HCT116 (cell line): ENCODE measurements at regions not wholly inside any gene's neighbourhood (a gene's known extent, or its start where the extent isn't known, plus 50 kb on each side); places are given as distances from the start of the nearest gene placed in this dataset.

Source experiments
- ATAC-seq: fragments of 200-7000 bp; cut with Tn5 transposase; 2 replicates; pipeline ENCODE4 v1.9.1; 2020; ENCODE audit warnings: mild to moderate bottlenecking, moderate library complexity
- BruUV-seq: library from RNA; stranded (reverse); fragments of 400-500 nt; replicated peaks from 2 replicates; lab custom pipeline; 2021; lab: Mats Ljungman, UMichigan
- CTCF ChIA-PET: fragments of 300-600 bp; sonication (Branson Sonifier 250); formaldehyde crosslinking; loops from one replicate; lab custom pipeline; 2021; ENCODE audit warnings: antibody characterized with exemption; lab: Charles Lee
- POLR2A ChIA-PET: fragments of 300-600, 350-600 bp; sonication (Branson Sonifier 250); formaldehyde crosslinking; loops from one replicate; lab custom pipeline; 2021; ENCODE audit warnings: antibody characterized with exemption; lab: Charles Lee
- RAD21 ChIA-PET, 2 experiments: fragments of 300-600 bp; sonication (Branson Sonifier 250); formaldehyde crosslinking; loops; one replicate each; lab custom pipeline; 2023; ENCODE audit warnings: low total read pairs in 2 of 2; ENCODE audit not compliant: uncharacterized antibody in 2 of 2, unreplicated experiment in 2 of 2, low non-redundant PET in 1 of 2; lab: Charles Lee
- DNase-seq: peaks from one replicate; pipeline ENCODE4 v3.0.0-alpha.2; 2010; ENCODE audit warnings: low read depth, low spot score
- H2AFZ ChIP-seq: fragments of 200-600 bp; shearing (Covaris generic), sonication (generic); 2 replicates; pipeline ENCODE4 v1.6.1; 2017; ENCODE audit warnings: low read depth, mixed run types, mixed read lengths, antibody characterized with exemption, low read length; ENCODE audit not compliant: poor library complexity, severe bottlenecking
- H3K27ac ChIP-seq: 2 replicates; pipeline ENCODE4 v1.5.1; 2012; ENCODE audit warnings: low read depth, low read length
- H3K27me3 ChIP-seq: fragments of 200-600 bp; sonication (generic); 2 replicates; pipeline ENCODE4 v1.6.1; 2016; ENCODE audit warnings: mixed run types, low read length, mixed read lengths; ENCODE audit not compliant: insufficient read depth
- H3K36me3 ChIP-seq, 2 experiments: fragments of 200-500 bp in 1 of 2; fragments of 200-600 bp in 1 of 2; sonication (Bioruptor generic) in 1 of 2; sonication (generic) in 1 of 2; 2 replicates each; pipeline versions ENCODE4 v1.5.1 to v1.6.1; 2014 to 2016; ENCODE audit warnings: low read length in 2 of 2, inconsistent platforms in 1 of 2, mixed read lengths in 1 of 2, mixed run types in 1 of 2; ENCODE audit not compliant: insufficient read depth in 2 of 2, control insufficient read depth in 1 of 2
- H3K4me1 ChIP-seq, 2 experiments: fragments of 200-600 bp in 1 of 2; sonication (generic) in 1 of 2; 2 replicates each; pipeline versions ENCODE4 v1.5.1 to v1.6.1; 2012 to 2017; ENCODE audit warnings: low read length in 2 of 2, inconsistent platforms in 1 of 2, mild to moderate bottlenecking in 1 of 2, mixed read lengths in 1 of 2, mixed run types in 1 of 2, moderate library complexity in 1 of 2; ENCODE audit not compliant: insufficient read depth in 2 of 2, control insufficient read depth in 1 of 2
- H3K4me2 ChIP-seq: fragments of 200-600 bp; sonication (generic); 2 replicates; pipeline ENCODE4 v1.6.1; 2017; ENCODE audit warnings: mixed run types, low read length, mixed read lengths
- H3K4me3 ChIP-seq, 2 experiments: fragments of 200-600 bp in 1 of 2; sonication (generic) in 1 of 2; replicated peaks in 1 of 2; 2 replicates each; pipeline ENCODE4 v1.5.1; 2011 to 2016; ENCODE audit warnings: low read length in 2 of 2, control low read depth in 1 of 2, low read depth in 1 of 2, mild to moderate bottlenecking in 1 of 2, mixed read lengths in 1 of 2, mixed run types in 1 of 2
- H3K79me2 ChIP-seq: fragments of 200-600 bp; sonication (generic); 2 replicates; pipeline ENCODE4 v1.6.1; 2017; ENCODE audit warnings: mild to moderate bottlenecking, mixed run types, low read length, moderate library complexity, mixed read lengths; ENCODE audit not compliant: insufficient read depth
- H3K9ac ChIP-seq: fragments of 200-600 bp; sonication (generic); 2 replicates; pipeline ENCODE4 v1.6.1; 2016; ENCODE audit warnings: low read length, mixed read lengths
- H3K9me2 ChIP-seq: fragments of 200-600 bp; sonication (generic), shearing (Covaris generic); 2 replicates; pipeline ENCODE4 v1.6.1; 2017; ENCODE audit warnings: mixed run types, mild to moderate bottlenecking, moderate library complexity; ENCODE audit not compliant: insufficient read depth
- H3K9me3 ChIP-seq, 2 experiments: fragments of 200-500 bp in 1 of 2; fragments of 200-600 bp in 1 of 2; sonication (Bioruptor generic) in 1 of 2; sonication (generic) in 1 of 2; 2 replicates each; pipeline ENCODE4 v1.6.1; 2014 to 2017; ENCODE audit warnings: low read length in 2 of 2, mixed read lengths in 2 of 2, inconsistent platforms in 1 of 2, low read depth in 1 of 2, mild to moderate bottlenecking in 1 of 2, mixed run types in 1 of 2, moderate library complexity in 1 of 2; ENCODE audit not compliant: control insufficient read depth in 1 of 2, insufficient read depth in 1 of 2
- H4K20me1 ChIP-seq: fragments of 200-600 bp; sonication (generic), shearing (Covaris generic); 2 replicates; pipeline ENCODE4 v1.6.1; 2017; ENCODE audit warnings: mixed run types, mild to moderate bottlenecking, moderate library complexity; ENCODE audit not compliant: insufficient read depth
- CBX3 ChIP-seq: IDR thresholded peaks from 2 replicates; pipeline ENCODE4 v1.6.1; 2012; ENCODE audit warnings: low read depth
- EGR1 ChIP-seq: IDR thresholded peaks from 2 replicates; pipeline ENCODE4 v1.6.1; 2012; ENCODE audit warnings: low read depth
- ELF1 ChIP-seq: IDR thresholded peaks from 2 replicates; pipeline ENCODE4 v1.6.1; 2012; ENCODE audit warnings: low read depth, borderline replicate concordance
- EZH2 ChIP-seq: fragments of 200-600 bp; sonication (generic); IDR thresholded peaks from 2 replicates; pipeline ENCODE4 v1.6.1; 2017; ENCODE audit warnings: antibody characterized with exemption, mixed run types
- EZH2phosphoT487 ChIP-seq: fragments of 200-600 bp; IDR thresholded peaks from 2 replicates; pipeline ENCODE4 v1.6.1; 2018; ENCODE audit warnings: antibody characterized with exemption, borderline replicate concordance
- FOSL1 ChIP-seq: IDR thresholded peaks from 2 replicates; pipeline ENCODE4 v1.6.1; 2012; ENCODE audit warnings: low read depth
- JUND ChIP-seq: IDR thresholded peaks from 2 replicates; pipeline ENCODE4 v1.6.1; 2012
- POLR2A ChIP-seq: IDR thresholded peaks from 2 replicates; pipeline ENCODE4 v1.7.0; 2011; ENCODE audit warnings: borderline replicate concordance; ENCODE audit not compliant: insufficient read depth, insufficient read length; ENCODE audit errors: extremely low read depth
- POLR2AphosphoS5 ChIP-seq: IDR thresholded peaks from 2 replicates; pipeline ENCODE4 v1.6.1; 2011; ENCODE audit warnings: mild to moderate bottlenecking, low read depth, low read length, moderate library complexity
- RAD21 ChIP-seq: IDR thresholded peaks from 2 replicates; pipeline ENCODE4 v1.6.1; 2012; ENCODE audit warnings: low read depth, mild to moderate bottlenecking
- SIN3A ChIP-seq: IDR thresholded peaks from 2 replicates; pipeline ENCODE4 v1.6.1; 2012; ENCODE audit warnings: low read depth
- SRF ChIP-seq: IDR thresholded peaks from 2 replicates; pipeline ENCODE4 v1.6.1; 2012; ENCODE audit warnings: low read depth
- YY1 ChIP-seq: IDR thresholded peaks from 2 replicates; pipeline ENCODE4 v1.6.1; 2011; ENCODE audit warnings: low read length, low read depth, moderate library complexity, mild to moderate bottlenecking; ENCODE audit not compliant: insufficient replicate concordance; ENCODE audit errors: extremely low read depth
- ZNF274 ChIP-seq: fragments of 200-500 bp; sonication (Bioruptor generic); IDR thresholded peaks from 2 replicates; pipeline ENCODE4 v1.6.1; 2014; ENCODE audit warnings: mild to moderate bottlenecking, low read depth, low read length, inconsistent platforms
- intact Hi-C: fragments of 100-400 bp; cut with micrococcal nuclease; formaldehyde crosslinking; loops from 2 replicates; pipeline ENCODE4 v1.10.0; 2022
- TF ChIP-seq, protein P1 (sequence below): IDR thresholded peaks from 2 replicates; pipeline ENCODE4 v1.6.1; 2012
- TF ChIP-seq, protein P2 (sequence below), 3 experiments: fragments of 200-600 bp in 1 of 3; sonication (generic) in 1 of 3; IDR thresholded peaks in 2 of 3; conservative IDR thresholded peaks in 1 of 3; 2 replicates each; pipeline ENCODE4 v1.5.1; 2012 to 2017; ENCODE audit warnings: low read depth in 2 of 3, low read length in 2 of 3, antibody characterized with exemption in 1 of 3, borderline replicate concordance in 1 of 3, control low read depth in 1 of 3, mild to moderate bottlenecking in 1 of 3, mixed read lengths in 1 of 3, mixed run types in 1 of 3, moderate library complexity in 1 of 3; ENCODE audit not compliant: insufficient read depth in 1 of 3

DNA sequence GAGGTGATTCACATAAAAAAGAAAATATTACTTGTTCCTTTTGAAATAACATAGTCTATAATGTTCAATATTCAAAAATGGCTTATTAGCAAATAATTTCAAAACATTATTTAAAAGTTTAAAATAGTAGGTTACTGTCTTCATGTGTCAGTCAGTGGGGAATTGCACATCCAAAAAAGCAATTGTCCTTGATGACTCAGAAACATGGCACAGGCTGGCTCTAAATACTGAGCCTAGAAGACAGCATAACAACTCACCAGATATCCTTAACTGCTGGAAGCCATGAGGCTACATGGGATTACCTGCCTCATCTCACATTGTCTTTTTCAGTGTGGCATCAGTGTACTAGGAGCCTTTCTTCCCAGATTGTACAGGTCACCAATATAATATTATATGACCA, 439.5 kb upstream of the RGMB start:
- Histone ChIP-seq H3K27ac (no peak overlapping the region), H3K36me3 (no peaks in the 10 kb centered on the region), H3K27me3 (no peaks in the 10 kb centered on the region), H3K79me2 (no peaks in the 10 kb centered on the region), H3K4me3 (no peak overlapping the region), H2AFZ (no peak overlapping the region), H3K9ac (no peak overlapping the region), H3K4me2 (no peak overlapping the region), H4K20me1 (no peaks in the 10 kb centered on the region), H3K9me3 (no peaks in the 10 kb centered on the region), H3K9me2 (no peaks in the 10 kb centered on the region), H3K4me1 (no peaks in the 10 kb centered on the region)
- DNase-seq (no peak), ATAC-seq (no peak)
- POLR2A ChIA-PET, result no interaction called here
- CTCF ChIA-PET, result no interaction called here
- no TSS peak for BruUV-seq
- intact Hi-C loops, result no loop called here
- TF ChIP-seq JUND (no peak), CBX3 (no peak), POLR2A (no peak), SIN3A (no peak), YY1 (no peak), EZH2 (no peak), POLR2AphosphoS5 (no peak), SRF (no peak), EGR1 (no peak), FOSL1 (no peak), RAD21 (no peak), ZNF274 (no peak), EZH2phosphoT487 (no peak), ELF1 (no peak)
- TF ChIP-seq, protein P1, sequence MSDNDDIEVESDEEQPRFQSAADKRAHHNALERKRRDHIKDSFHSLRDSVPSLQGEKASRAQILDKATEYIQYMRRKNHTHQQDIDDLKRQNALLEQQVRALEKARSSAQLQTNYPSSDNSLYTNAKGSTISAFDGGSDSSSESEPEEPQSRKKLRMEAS, result no peak
- TF ChIP-seq, protein P2, sequence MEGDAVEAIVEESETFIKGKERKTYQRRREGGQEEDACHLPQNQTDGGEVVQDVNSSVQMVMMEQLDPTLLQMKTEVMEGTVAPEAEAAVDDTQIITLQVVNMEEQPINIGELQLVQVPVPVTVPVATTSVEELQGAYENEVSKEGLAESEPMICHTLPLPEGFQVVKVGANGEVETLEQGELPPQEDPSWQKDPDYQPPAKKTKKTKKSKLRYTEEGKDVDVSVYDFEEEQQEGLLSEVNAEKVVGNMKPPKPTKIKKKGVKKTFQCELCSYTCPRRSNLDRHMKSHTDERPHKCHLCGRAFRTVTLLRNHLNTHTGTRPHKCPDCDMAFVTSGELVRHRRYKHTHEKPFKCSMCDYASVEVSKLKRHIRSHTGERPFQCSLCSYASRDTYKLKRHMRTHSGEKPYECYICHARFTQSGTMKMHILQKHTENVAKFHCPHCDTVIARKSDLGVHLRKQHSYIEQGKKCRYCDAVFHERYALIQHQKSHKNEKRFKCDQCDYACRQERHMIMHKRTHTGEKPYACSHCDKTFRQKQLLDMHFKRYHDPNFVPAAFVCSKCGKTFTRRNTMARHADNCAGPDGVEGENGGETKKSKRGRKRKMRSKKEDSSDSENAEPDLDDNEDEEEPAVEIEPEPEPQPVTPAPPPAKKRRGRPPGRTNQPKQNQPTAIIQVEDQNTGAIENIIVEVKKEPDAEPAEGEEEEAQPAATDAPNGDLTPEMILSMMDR (IDR thresholded peaks at IDR 0.05 in 2 of 3, conservative IDR thresholded peaks at IDR 0.05 in 1 of 3; ENCODE audit: borderline replicate concordance in 1 of 3, insufficient read depth in 1 of 3, low read depth in 2 of 3, low read length in 2 of 3), result no peak
- RAD21 ChIA-PET, result no interaction called here
